HG03039 (cell line): ENCODE measurements at regions not wholly inside any gene's neighbourhood (a gene's known extent, or its start where the extent isn't known, plus 50 kb on each side); places are given as distances from the start of the nearest gene placed in this dataset.

Source experiments
- ATAC-seq: cut with Tn5 transposase; IDR thresholded peaks from one replicate; pipeline ENCODE4 v1.9.1; 2021; ENCODE audit warnings: mild to moderate bottlenecking, moderate library complexity; ENCODE audit not compliant: unreplicated experiment

GRCh38 chr13:85498774-85499173, 300.4 kb downstream of the SLITRK6 start:
- ATAC-seq = no peak

- ATAC-seq = no peak
Observed at GRCh38 chr13:85497652-85498051, 301.6 kb downstream of the SLITRK6 start.

GRCh38 chr13:85492283-85492682, 306.9 kb downstream of the SLITRK6 start:
- no peak for ATAC-seq

- ATAC-seq = no peak
Observed at GRCh38 chr13:85486663-85487062, 312.6 kb downstream of the SLITRK6 start.

DNA sequence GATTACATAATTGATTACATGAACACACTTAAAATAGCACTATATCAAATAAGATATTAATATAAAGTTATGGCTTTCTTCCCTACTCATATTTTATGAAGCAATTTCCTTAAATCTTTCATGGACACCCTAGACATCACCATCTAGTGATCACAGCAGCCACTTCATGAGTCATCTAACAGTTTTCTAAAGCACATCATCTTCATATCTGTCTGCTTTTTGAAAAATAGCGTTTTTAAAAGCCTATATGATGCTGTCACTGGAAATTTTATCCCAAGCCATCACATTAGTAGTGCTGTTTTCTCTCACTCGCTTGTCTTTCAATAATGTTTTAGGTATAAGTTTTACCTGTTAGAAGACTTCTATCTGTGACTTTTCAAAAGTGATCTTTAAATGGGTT, 326.1 kb downstream of the SLITRK6 start:
- no peak for ATAC-seq

GRCh38 chr13:85469320-85469719, 329.9 kb downstream of the SLITRK6 start:
- ATAC-seq = no peak

- no peak for ATAC-seq
Observed at GRCh38 chr13:85462792-85463425, 336.3 kb downstream of the SLITRK6 start.

GRCh38 chr13:85461621-85462020, 337.6 kb downstream of the SLITRK6 start:
- no peak for ATAC-seq

GRCh38 chr13:85445534-85445933, 353.7 kb downstream of the SLITRK6 start:
- ATAC-seq = no peak

- ATAC-seq = no peak
Observed at GRCh38 chr13:85441975-85442374, 357.2 kb downstream of the SLITRK6 start.

DNA sequence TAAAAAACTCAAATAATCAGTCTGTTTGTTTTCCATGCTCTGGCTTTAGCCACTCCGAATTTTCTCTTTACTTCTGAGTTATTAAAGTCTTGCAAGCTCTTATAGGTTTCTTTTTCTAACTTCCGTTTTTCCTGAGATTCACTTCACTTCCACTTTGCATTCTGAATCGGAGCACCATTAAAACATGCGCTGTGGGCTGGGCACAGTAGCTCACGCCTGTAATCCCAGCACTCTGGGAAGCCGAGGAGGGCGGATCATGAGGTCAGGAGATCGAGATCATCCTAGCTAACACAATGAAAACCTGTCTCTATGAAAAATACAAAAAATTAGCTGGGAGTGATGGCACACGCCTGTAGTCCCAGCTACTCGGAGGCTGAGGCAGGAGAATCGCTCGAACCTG, 357.9 kb downstream of the SLITRK6 start:
- no peak for ATAC-seq

DNA sequence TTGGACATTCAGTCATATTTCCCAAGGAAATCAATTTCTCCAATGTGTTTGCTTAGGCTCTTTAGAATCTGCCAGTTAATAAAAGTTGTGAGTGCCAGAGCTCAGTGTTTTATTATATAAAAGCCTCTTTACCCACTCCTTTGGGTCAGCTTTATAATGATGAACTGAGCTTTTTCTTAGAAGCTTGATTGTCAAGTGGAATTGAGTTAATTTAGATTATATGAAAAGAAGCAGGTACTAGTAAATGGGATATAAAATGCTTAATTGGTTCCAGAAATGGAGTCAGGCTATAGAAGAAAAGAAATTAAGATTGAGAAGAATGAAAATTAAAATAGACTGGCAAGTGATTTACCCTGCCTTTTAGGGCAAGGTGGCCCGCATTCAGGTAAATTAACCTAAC, 363.2 kb downstream of the SLITRK6 start:
- ATAC-seq = no peak

GRCh38 chr13:85434927-85435326, 364.3 kb downstream of the SLITRK6 start:
- no peak for ATAC-seq

- no peak for ATAC-seq
Observed at GRCh38 chr13:85432881-85433280, 366.3 kb downstream of the SLITRK6 start.

GRCh38 chr13:85431720-85432119, 367.5 kb downstream of the SLITRK6 start:
- ATAC-seq = no peak

GRCh38 chr13:85430216-85430794, 368.9 kb downstream of the SLITRK6 start:
- no peak for ATAC-seq

DNA sequence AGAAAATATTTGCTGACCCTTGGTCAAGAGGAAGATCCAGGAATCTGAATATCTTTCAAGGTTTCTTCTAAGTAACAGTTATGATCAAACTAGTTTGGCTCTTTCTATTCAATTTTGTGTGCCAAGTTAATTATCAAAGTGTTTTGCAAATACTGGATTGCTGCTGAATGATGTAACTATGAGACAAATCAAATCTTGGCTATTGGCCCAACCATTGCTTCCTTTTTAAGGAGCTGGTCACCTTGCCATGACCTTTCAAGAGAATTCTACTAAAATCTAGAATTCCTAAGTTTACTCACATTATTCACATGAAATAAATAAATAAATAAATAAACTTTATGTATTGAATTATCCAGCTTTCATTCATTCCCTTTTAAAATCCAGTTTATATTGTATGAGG, 371.8 kb downstream of the SLITRK6 start:
- no peak for ATAC-seq

- ATAC-seq = no peak
Observed at GRCh38 chr13:85420136-85420535, 379.1 kb downstream of the SLITRK6 start.

DNA sequence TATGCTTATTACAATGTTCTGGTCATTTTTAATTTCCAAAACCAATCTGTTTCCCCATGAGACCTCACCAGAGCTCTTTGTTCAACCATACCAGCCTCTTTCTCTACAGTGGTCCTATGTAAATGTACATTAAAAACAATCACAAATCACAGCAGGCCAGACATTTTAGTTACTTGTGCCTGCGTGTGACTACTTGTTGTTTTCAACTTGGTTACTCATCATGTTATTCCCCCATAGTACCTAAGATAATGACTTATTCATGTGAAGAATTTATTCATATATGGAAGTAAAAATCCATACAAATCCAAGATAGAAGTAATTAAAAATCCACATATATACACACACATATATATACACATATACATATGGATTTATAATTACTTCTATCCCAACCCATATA, 379.6 kb downstream of the SLITRK6 start:
- ATAC-seq = no peak

DNA sequence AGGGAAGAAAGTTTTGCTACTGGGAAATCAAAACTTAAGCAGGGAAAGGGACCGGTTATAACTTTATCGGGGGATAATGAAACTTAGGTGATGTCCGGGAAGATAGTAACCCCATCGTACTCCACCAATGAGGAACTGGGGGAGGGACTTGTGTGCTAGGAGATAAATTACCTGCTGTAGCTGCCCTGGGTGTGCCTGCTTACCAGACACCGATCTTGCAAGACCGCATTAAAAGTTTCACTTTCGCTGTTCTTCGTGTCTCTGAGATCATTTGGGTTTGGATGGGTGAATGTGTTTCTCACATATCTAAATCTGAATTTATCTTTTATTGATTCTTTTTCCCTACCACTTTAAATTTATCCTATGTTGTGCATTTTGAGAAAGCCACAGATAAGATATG, 381.4 kb downstream of the SLITRK6 start:
- no peak for ATAC-seq

GRCh38 chr13:85413664-85414063, 385.6 kb downstream of the SLITRK6 start:
- ATAC-seq = no peak

DNA sequence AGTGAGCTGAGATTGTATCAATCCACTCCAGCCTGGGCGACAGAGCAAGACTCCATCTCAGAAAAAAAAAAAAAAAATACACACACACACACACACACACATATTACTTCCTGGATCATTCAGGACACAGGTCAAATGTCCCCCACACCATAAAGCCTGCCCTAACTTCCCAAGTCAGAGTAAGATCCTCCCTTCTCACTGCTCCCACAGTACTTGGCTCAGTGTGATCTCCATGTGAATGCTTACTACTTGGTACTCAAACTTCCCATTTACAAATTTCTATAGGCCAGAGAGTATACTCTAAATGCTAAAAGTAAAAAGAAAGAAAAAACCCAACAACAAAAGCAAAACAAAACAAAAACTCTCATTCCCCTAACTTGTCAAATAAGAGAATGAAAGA, 386.8 kb downstream of the SLITRK6 start:
- no peak for ATAC-seq

- ATAC-seq = no peak
Observed at GRCh38 chr13:85411591-85411990, 387.6 kb downstream of the SLITRK6 start.
